ENCODE measurements at regions not wholly inside any gene's neighbourhood (a gene's known extent, or its start where the extent isn't known, plus 50 kb on each side); places are given as distances from the start of the nearest gene placed in this dataset.

- Histone ChIP-seq H3K79me2 (ENCODE audit: control insufficient read depth, insufficient read depth, low read length) (no peaks in the 10 kb centered on the region), H3K4me2 (ENCODE audit: extremely low read depth, insufficient read depth, low read length) (no peak overlapping the region), H3K4me1 (ENCODE audit: control insufficient read depth, extremely low read depth, insufficient read depth, low read length) (no peaks in the 10 kb centered on the region), H4K20me1 (ENCODE audit: control insufficient read depth, extremely low read depth, insufficient read depth, low read length) (no peaks in the 10 kb centered on the region), H3K9me3 (ENCODE audit: control insufficient read depth, insufficient read depth, low read depth, low read length) (no peaks in the 10 kb centered on the region), H3K27me3 (ENCODE audit: control insufficient read depth, insufficient read depth, low read length) (no peaks in the 10 kb centered on the region), H3K9ac (ENCODE audit: insufficient read depth, low read length) (no peak overlapping the region), H2AFZ (ENCODE audit: low read length) (no peak overlapping the region), H3K4me3 (replicated peaks in 1 of 4; ENCODE audit: control extremely low read depth in 1 of 4, insufficient read depth in 1 of 4, low read depth in 3 of 4, low read length in 4 of 4) (no peak overlapping the region), H3K27ac (ENCODE audit: insufficient read depth, low read length) (no peak overlapping the region), H3K36me3 (ENCODE audit: control insufficient read depth, insufficient read depth, low read length) (no peaks in the 10 kb centered on the region)
- TF ChIP-seq CTCF (conservative IDR thresholded peaks at IDR 0.05 in 1 of 2, IDR thresholded peaks at IDR 0.05 in 1 of 2; ENCODE audit: low read depth in 1 of 2, low read length in 2 of 2) (no peak), EZH2 (IDR thresholded peaks at IDR 0.05; ENCODE audit: low read length, missing control alignments) (no peak)
- no peak for DNase-seq (ENCODE audit: low read depth in 2 of 2)
Observed at GRCh38 chr17:11094331-11094730, 146.7 kb upstream of the SHISA6 start.

- Histone ChIP-seq H3K4me1 (ENCODE audit: control insufficient read depth, extremely low read depth, insufficient read depth, low read length) (no peaks in the 10 kb centered on the region), H3K4me3 (replicated peaks in 1 of 4; ENCODE audit: control extremely low read depth in 1 of 4, insufficient read depth in 1 of 4, low read depth in 3 of 4, low read length in 4 of 4) (no peak overlapping the region), H3K9ac (ENCODE audit: insufficient read depth, low read length) (no peak overlapping the region), H2AFZ (ENCODE audit: low read length) (no peak overlapping the region), H3K27me3 (ENCODE audit: control insufficient read depth, insufficient read depth, low read length) (no peaks in the 10 kb centered on the region), H3K9me3 (ENCODE audit: control insufficient read depth, insufficient read depth, low read depth, low read length) (no peaks in the 10 kb centered on the region), H4K20me1 (ENCODE audit: control insufficient read depth, extremely low read depth, insufficient read depth, low read length) (no peaks in the 10 kb centered on the region), H3K27ac (ENCODE audit: insufficient read depth, low read length) (no peak overlapping the region), H3K79me2 (ENCODE audit: control insufficient read depth, insufficient read depth, low read length) (no peaks in the 10 kb centered on the region), H3K36me3 (ENCODE audit: control insufficient read depth, insufficient read depth, low read length) (no peaks in the 10 kb centered on the region), H3K4me2 (ENCODE audit: extremely low read depth, insufficient read depth, low read length) (no peak overlapping the region)
- no peak for DNase-seq (ENCODE audit: low read depth in 2 of 2)
- TF ChIP-seq CTCF (conservative IDR thresholded peaks at IDR 0.05 in 1 of 2, IDR thresholded peaks at IDR 0.05 in 1 of 2; ENCODE audit: low read depth in 1 of 2, low read length in 2 of 2) (no peak), EZH2 (IDR thresholded peaks at IDR 0.05; ENCODE audit: low read length, missing control alignments) (no peak)
Observed at GRCh38 chr17:11086646-11087340, 154.2 kb upstream of the SHISA6 start.

- no peaks in the 10 kb centered on the region for H3K4me1 ChIP-seq (ENCODE audit: control insufficient read depth, extremely low read depth, insufficient read depth, low read length)
- H3K4me2 ChIP-seq (ENCODE audit: extremely low read depth, insufficient read depth, low read length) = no peak overlapping the region
- no peaks in the 10 kb centered on the region for H3K79me2 ChIP-seq (ENCODE audit: control insufficient read depth, insufficient read depth, low read length)
- no peaks in the 10 kb centered on the region for H3K36me3 ChIP-seq (ENCODE audit: control insufficient read depth, insufficient read depth, low read length)
- H2AFZ ChIP-seq (ENCODE audit: low read length) = no peak overlapping the region
- TF ChIP-seq EZH2 (IDR thresholded peaks at IDR 0.05; ENCODE audit: low read length, missing control alignments) (no peak), CTCF (conservative IDR thresholded peaks at IDR 0.05 in 1 of 2, IDR thresholded peaks at IDR 0.05 in 1 of 2; ENCODE audit: low read depth in 1 of 2, low read length in 2 of 2) (no peak)
- no peaks in the 10 kb centered on the region for H4K20me1 ChIP-seq (ENCODE audit: control insufficient read depth, extremely low read depth, insufficient read depth, low read length)
- no peak for DNase-seq (ENCODE audit: low read depth in 2 of 2)
- no peak overlapping the region for H3K4me3 ChIP-seq (replicated peaks in 1 of 4; ENCODE audit: control extremely low read depth in 1 of 4, insufficient read depth in 1 of 4, low read depth in 3 of 4, low read length in 4 of 4)
- no peak overlapping the region for H3K9ac ChIP-seq (ENCODE audit: insufficient read depth, low read length)
- H3K27ac ChIP-seq (ENCODE audit: insufficient read depth, low read length) = no peak overlapping the region
- H3K9me3 ChIP-seq (ENCODE audit: control insufficient read depth, insufficient read depth, low read depth, low read length) = no peaks in the 10 kb centered on the region
- H3K27me3 ChIP-seq (ENCODE audit: control insufficient read depth, insufficient read depth, low read length) = no peaks in the 10 kb centered on the region
Observed at GRCh38 chr17:11082559-11082958, 158.5 kb upstream of the SHISA6 start.
